Kidney tubule cell (primary cell): ENCODE measurements at regions not wholly inside any gene's neighbourhood (a gene's known extent, or its start where the extent isn't known, plus 50 kb on each side); places are given as distances from the start of the nearest gene placed in this dataset.
"Not testable (repeated sequence)": the region's sequence is repeated elsewhere in the genome, so short reads cannot be mapped to it uniquely, and the experiment has no call there.

Source experiments
- DNase-seq: peaks from one replicate; pipeline ENCODE4 v3.0.0-alpha.2; 2018; ENCODE audit warnings: low spot score

DNA sequence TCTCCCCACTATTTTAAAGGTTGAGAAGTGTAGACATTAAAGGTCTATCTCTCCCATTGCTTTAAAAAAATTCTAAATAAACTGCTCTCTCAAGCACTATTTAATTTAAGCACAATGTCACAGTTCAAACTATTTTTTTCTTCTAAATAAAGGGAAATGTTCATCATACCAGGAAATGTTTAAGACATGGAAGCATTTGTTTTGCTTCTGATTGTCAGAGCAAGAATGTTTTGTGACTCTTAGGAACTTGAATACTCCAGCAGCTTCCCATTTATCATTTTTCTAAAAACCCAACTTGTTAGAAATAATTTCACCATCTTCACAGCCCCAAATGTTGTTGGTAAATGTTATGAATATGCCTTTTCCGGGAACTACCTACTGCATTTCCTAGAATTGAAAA is 121.8 kb upstream of the NTF3 start:
- no peak for DNase-seq

DNA sequence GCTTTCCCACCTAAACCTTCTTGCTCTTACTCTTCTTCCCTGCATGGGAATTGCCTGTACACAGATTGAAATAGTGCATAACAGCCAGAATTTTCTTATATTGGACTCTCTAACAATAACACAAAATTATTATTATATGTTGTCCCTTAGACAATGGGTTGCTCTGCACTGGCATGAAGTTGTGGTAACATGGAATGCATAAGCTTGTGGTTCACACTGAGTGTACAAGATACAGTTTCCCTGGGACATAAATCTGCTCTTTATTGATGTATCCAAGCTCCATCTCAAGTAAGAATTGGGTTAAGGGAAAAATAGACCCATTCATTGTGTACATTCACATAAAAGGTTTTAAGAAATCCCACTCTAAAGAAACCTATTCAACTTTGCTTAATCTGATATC is 114.4 kb upstream of the NTF3 start:
- DNase-seq, result no peak

DNA sequence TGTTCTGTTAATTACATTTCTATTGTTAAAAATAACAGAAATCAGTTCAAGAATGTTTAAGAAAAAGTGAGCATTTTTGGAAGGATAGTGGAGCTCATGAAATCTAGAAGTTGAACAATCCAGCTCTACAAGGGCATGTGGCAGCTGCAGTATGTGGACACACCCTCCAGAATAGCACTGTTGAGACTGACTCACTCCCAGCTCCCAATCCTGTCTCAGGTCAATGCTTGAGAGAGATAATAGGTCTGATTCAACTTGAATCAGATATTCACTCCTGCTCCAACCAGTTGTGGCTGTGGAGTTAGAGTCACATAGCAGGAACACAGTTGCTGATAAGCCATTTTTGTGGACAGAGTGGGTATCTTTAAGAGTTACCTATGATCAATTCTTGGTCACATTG is 113.0 kb upstream of the NTF3 start:
- peak; percentile 81 for DNase-seq

DNA sequence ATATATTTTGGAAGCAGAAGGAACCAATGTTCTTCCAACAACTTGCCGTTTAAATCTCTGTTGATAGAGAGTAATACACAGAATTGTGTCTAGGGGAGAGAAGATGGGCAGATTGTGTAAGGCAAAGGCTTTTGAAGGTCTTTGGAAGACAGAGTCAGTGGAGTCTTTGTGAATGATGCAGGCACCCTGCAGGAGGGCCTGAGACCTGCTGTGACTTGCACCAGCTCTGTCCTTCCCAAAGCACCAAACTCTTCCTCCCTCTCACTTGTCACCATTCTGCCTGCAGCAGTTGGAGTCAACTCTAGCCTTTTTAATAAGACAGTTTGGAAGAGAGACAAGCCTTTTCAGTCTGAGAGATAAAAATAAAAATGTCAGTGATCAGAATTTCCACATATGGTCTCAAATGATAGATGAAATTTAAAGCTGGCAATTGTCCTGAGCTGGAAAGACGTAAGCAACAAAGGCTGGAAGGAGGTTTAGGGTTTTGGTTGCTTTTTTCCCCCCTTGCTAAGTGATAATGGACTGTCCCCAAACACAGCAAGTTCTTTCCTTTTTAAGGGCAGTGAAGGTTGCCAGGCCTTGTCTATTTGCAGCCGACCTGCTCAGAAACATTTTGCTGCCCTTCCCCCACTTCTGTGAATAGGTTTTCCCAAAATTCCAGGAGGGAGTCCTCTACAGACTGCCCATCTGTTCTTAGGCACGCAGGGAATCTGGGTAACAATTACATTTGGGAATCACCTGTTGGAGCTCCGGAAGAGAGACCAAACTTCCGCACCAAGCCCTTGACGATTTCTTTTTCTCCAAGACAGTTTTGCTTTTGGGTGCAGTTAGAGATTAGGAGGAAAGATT is 103.0 kb upstream of the NTF3 start:
- DNase-seq, result no peak

DNA sequence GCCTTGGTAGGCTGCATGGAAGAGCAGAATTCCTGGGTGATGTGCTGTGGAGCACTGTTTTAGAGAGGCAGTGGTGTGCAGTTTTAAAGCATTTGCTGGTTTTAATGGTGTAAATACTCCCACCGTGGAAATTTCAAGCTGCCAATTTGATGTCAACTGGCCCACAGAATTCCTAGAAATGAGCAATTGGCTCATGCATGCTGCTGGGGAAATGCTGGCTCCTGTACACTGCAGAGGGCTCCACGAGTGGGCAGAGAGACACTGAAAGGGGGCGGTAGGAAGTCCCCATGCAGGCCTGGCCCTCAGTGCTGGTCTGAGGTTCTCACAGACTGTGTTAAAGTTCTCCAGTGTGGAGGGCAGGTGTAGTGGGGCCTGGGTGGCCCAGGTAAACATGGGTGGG is 99.4 kb upstream of the NTF3 start:
- no peak for DNase-seq

DNA sequence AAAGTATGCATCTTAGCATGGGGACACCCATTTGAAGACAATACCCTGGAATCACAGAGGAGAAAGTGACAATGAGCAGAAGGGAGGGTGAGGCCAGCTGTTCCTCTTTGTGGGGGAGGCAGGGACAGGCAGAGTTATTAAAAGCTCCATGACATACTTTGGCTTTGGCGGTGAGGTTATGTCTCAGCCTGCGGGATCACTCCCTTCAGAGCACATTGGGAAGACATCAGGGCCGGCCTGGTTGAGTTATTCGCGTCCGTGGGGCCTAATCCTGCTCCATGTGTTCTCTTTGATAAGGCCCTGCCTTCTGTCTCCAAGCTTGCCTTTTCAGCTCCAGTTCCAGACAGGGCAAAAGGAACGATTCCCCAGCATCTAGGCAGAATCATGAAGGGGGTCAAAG is 98.8 kb upstream of the NTF3 start:
- DNase-seq, result no peak

DNA sequence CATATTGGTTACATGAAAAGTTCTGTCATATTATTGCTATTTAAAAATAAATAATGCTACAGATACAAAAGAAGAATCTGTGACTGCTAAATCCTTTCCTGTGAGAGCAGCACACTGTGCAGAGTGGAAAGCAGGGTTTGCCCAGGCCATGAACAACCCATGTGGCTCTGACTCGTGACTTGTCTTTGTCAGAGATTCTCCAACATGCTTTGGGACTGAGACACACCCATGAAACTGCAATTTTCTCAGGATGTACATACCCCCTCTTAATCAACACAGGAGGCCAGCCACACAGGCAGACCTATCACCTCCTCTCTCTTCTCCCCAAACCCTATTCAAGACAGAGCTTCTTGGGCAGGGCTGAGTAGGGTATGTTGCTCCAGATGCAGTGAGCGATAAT is 96.8 kb upstream of the NTF3 start:
- peak; percentile 17 for DNase-seq

DNA sequence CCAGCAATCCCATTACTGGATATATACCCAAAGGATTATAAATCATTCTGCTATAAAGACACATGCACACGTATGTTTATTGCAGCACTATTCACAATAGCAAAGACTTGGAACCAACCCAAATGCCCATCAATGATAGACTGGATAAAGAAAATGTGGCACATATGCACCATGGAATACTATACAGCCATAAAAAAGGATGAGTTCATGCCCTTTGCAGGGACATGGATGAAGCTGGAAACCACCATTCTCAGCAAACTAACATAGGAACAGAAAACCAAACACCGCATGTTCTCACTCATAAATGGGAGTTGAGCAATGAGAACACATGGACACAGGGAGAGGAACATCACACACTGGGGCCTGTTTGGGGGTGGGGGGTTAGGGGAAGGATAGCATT is 90.8 kb upstream of the NTF3 start:
- DNase-seq, result not testable (repeated sequence)

DNA sequence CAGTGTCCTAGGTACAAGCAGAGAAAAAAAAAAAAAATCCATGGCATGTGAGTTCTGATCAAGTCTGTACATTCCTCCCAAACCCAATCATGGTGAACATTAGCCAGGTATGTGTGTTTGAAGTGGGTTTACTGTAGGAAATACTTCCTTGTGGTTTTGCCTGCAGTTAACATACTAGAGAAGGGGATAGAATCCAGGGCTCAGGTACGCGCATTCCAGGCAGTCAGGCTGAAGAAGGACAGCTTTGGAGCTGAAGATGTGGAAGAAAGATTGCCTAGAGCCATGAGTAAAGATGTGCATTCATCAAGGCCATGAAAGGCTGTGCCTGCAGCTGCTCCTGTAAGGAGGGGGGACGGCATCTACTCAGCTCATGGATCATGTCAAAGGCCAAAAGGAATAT is 88.2 kb upstream of the NTF3 start:
- peak; percentile 57 for DNase-seq

DNA sequence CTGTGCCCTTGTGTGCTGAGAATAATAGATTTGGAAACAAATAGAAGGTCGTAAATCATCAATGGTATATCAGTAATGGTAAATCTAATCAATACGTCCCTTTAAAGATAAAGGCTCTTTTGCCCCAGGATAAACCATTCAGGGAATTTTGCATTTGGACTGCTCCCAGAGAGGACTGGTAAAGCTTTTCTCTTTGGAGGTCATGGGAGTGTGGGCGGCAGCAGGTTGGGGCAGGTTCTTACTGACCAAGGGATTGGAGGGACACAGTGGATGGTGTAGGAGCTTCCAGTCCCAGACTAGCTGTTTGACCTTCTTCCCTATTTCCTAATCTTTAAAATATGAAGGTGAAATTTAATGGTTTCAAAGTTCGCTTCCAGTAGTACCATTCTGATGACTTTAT is 87.8 kb upstream of the NTF3 start:
- no peak for DNase-seq

DNA sequence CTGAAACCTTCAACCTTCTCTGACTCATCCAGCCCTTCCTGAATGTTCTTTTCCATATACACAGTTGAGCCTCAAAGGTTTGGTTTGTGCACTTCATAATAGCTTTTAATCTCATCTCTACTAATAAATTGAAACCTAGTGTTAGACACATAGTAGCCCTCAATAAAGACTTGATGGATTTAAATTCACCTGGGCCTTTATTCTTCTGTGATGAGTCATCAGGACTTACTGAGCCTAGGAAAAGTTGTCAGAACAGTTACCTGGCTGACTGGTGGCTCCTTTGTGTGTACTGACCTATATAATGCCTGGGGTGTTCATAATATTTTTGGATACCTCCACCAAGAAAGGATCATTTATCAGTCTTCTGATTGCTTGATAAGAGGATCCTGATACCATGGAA is 86.4 kb upstream of the NTF3 start:
- no peak for DNase-seq

DNA sequence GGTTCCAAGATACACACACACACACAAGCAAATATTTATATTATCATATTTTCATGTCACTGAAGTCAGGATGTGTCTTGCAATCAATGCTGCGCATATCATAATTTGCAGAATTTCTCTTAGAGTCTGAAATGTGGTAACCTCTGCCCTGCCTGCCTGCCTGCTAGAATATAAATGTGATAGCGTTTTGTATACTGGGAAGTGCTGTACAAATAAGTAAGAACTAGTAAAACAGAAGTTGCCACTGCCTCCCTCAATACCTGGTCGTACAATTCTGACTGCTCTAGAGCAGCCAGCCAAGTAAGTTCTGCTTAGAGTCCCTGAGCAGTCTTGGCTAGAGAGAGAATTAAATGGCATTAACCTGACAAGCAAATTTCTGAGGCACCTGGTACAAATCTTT is 83.9 kb upstream of the NTF3 start:
- DNase-seq, result no peak

DNA sequence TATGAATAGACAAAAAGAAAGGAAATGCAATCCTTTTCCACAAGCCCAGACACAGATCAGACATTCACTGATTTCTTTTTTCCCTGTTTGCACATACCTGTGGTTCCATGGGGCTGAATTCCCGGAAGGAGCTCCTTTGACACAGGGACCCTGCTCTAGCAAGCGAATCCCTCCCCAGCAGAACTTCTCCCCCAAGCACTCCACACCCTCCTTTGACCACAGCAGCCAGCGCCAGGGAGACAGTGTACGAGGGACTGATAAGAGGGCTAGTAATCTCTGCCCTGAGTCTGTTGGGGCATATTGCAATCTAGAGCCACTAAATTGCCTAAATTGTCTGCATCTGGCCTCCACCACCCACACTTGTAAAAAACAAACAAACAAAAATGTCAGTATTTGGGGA is 83.4 kb upstream of the NTF3 start:
- no peak for DNase-seq

DNA sequence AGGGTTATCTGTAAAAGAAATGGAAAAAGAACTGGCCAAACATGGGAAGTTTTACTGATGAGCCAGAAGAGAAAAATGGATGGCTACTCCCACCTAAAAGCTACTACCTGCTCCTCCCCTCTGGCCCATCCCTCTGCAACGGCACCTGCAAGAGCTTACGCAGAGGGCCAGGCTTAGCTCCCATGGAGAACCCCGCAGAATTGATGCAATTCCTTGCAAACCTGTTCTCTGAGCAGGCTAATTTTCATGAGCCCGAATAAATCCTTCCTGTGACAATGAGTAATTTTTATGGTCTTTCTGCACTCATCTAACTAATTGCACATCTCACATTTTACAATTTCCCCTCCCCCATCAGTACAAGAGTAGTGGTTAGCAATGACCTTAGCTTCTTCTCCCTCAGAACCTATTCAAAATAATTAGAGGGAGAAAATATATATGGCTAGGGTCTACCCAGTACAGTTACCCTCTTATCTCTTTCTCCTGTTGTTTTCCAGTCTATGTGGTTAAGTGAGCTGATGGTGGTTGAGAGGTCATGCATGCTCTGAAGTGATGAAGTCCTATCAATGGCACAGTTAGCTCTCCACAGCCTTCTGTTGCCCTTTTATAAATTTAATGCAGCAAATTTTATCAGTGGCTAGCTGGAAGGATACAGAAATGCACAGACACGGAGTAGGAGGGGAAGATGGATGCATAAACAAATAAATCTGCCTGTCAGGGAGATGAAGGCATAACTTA is 67.7 kb upstream of the NTF3 start:
- no peak for DNase-seq

DNA sequence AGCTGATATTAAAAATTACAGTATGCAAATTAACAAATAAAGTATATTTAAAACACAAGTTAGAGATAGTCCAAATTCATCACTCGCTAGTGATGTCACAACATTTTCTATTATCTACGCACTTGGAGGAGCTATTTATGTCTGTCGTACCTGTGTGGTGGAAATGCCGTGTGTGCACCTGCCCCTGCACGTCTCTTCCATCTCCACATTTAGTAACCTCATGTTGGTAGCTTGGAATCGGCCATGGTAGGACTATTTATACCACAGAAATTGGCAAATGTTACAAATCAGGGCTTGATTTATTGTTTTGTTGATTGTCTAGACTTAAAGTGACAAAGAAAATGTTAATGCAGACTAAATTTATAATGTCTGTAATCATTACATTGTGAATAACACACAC is 62.6 kb upstream of the NTF3 start:
- DNase-seq, result no peak

DNA sequence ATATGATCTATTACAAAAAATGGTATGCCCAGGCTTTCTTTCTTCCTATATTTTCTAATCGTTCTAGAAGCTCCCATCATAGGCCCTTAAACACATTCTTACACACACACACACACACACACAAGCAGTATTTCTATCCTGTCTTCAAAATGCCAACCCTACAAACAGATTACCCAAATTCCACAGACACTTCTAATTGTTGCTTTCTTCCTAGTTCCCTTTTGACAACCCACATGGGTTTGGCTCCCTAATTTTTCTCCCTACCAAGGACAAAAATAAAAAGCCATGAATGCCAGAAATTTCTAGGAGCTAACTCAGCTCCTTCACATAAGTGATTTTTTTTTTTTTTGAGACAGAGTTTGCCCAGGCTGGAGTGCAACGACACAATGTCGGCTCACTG is 60.3 kb upstream of the NTF3 start:
- no peak for DNase-seq

DNA sequence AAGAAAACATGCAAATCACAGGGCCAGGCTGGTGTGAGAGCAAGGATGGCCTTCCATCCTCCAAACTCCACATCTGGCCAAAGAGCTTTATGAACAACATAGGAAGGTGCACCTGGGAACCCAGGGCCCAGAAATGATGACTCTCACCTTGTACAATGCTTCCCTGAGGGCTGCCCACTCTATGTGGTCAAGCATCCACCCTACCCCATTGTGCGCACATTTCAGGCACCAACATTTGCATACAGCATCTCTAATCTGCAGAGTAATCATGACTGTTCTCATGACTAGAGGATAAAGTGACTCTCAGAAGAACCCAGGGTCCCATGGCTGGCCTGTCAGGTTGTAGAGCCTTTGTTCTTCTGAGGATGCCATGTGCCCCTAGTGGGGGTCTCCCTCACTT is 57.2 kb upstream of the NTF3 start:
- no peak for DNase-seq

DNA sequence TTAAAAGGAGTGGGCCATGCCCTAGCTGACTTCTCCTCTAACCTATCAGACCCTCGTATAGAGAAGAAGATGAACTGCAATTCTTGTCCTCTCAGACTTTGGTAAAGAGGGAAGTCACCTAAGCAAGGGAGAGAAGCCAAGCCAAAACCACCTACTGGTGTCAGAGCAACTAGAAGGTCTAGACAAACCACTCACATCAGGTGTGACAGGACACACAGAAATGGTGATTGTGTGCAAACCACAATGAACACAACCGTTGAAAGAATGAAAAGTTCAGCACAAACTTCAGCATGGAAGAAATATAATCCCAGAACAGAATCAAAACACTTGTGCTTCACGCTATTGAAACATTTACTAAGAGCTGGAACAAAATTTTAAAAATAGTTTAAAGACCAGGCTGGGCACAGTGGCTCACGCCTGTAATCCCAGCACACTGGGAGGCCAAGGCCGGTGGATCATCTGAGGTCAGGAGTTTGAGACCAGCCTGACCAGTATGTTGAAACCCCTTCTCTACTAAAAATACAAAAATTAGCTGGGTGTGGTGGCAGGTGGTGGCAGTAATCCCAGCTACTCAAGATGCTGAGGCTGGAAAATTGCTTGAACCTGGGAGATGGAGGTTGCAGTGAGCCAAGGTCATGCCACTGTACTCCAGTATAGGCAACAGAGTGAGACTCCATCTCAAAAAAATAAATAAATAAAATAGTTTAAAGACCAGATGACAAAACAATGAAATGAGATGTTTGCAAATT is 56.2 kb upstream of the NTF3 start:
- DNase-seq, result no peak

DNA sequence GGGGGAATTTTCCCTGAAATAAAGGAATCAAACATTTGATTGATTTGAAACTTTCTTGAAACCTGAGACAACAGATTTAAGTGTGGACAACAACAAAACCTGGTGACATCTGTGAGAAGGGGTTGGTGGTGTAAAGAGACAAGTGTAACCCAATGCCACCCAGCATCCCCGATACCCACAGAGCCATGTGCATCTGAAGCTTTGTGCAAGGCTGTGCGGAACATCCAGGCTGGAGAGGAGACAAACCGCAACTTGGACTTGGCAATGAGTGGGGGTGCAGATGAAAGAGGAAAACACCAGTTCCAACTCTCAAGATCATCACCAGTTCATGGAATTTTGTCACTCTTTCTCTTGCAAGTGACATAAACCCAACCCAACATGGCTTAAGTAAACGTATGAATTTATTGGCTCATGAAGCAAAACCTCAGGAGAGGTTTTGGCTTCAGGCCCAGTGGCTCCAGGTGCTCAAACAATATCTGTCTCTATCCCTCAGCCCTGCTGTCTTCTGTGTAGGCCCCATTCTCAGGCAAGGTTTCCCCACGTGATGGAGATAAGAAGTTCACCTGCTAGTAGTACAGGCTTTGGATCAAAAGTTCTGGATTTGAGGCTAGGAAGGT is 55.2 kb upstream of the NTF3 start:
- peak; percentile 6 for DNase-seq

DNA sequence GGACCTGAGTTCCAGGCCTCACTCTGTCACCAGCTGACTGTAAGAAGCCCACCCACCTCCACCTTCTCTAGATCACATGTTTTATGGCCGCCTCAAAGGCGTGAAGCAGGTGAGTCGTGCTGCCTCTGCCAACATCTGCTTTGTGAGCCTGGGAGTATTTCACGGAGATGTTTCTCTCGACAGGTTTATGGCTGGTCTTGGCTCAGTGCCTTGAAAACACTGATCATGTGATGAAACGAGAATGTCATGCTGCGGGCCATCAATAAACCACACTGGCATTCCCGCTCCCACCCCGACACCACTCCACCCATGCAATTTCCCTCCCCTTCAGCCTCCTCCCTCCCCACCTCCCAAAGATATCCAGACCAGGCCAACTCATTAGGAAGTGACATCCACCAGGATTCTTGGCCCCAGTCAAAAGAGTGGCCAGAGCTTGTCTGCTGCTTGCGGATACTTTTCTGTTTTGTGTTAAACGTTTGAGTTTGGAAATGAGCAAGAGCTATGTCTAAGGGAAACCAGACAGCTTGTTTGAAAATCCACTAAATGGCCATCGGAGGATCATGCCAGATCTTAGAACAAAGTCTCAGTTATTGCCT is 53.8 kb upstream of the NTF3 start:
- peak; percentile 67 for DNase-seq

DNA sequence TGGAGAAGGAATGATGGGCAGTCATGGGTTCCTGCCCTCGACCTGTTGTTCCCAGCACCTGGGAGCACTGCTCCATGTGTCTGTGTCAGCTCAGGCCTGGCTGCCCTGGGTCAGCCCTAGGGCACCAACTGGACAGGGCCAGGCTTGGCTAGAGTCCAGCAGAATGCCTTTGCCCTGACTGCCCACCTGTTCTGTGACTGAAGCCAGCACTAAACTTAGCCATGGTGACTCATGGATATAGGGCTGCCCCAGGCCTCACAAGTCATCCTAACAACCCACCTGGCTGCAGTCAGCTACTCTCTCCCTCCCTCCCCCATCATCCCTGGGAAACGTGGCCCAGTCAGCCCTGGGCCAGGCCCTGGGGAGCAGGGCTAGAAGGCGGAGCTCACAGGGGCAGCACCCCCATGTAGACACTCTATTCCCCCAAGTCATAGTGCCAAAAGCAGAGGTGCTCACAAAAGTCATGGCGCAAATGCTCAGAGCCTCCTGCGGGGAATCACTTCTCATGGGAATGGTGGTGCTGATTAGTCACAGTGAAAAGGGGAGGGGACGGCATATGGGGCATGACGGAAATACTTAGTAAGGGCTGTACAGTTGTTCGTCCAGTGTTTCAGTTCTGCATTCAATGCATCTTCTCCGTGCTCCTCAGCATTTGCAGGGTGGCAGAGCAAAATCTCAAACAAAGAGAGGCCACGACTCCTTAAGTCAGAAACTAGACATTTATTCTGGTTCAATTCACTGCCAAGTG is 52.0 kb upstream of the NTF3 start:
- DNase-seq, result peak; percentile 91
